ENCODE measurements at regions not wholly inside any gene's neighbourhood (a gene's known extent, or its start where the extent isn't known, plus 50 kb on each side); places are given as distances from the start of the nearest gene placed in this dataset.

DNA sequence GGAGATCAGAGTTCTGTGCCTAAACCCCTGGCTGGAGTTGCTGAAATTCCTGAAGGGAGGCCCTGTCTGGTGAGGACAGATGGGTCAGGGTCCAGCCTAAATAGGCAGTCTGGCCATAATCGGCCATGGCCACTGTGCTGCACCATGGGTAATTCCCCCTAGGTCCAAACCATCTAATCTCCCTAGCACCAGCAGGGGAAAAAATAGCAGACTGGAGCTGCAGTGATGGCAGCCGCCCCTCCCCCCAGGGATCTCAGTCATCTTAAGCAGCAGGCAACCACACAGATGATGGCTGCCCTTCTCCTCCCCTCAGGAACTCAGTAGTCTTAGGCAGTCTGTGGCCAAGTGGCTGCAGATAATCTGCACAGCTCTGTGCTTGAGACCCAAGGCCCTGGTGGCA is 68.4 kb upstream of the CD96 start:
- TF ChIP-seq CTCF (IDR thresholded peaks at IDR 0.05; ENCODE audit: control extremely low read depth in 1 of 3, insufficient read depth in 1 of 3, low read depth in 1 of 3, low read length in 3 of 3), result peak in 1 of 3 experiments; percentile 35; a peak in 2 of 4 replicates
- no peak for TF ChIP-seq HDAC2 (IDR thresholded peaks at IDR 0.05; ENCODE audit: borderline replicate concordance in 1 of 2, low read depth in 2 of 2, low read length in 2 of 2)
- peak; percentile 66; the same call in 1 of the 2 replicates for TF ChIP-seq YY1 (IDR thresholded peaks at IDR 0.05; ENCODE audit: low read depth, low read length)
- TF ChIP-seq TAF1 (IDR thresholded peaks at IDR 0.05; ENCODE audit: low read depth, low read length), result no peak

Measured in H1 (cell line).